ENCODE measurements at regions not wholly inside any gene's neighbourhood (a gene's known extent, or its start where the extent isn't known, plus 50 kb on each side); places are given as distances from the start of the nearest gene placed in this dataset.

GRCh38 chr6:44636561-44637248, 249.2 kb downstream of the CDC5L start:
- POLR2A ChIA-PET, result no interaction called here
- H3K4me1 Mint-ChIP-seq, result no peaks in the 10 kb centered on the region
- H3K9me3 Mint-ChIP-seq, result peaks cover 6% of the 10 kb centered on the region
- H3K27ac Mint-ChIP-seq, result no peak overlapping the region
- no peak overlapping the region for H3K4me3 Mint-ChIP-seq
- peaks cover 8% of the 10 kb centered on the region for H3K27me3 Mint-ChIP-seq
- no peaks in the 10 kb centered on the region for H3K36me3 Mint-ChIP-seq (ENCODE audit: low read depth)
- DNase-seq (no peak), ATAC-seq (ENCODE audit: low read depth) (no peak)
- CTCF ChIA-PET, result no interaction called here
- intact Hi-C loops (cut with micrococcal nuclease), result no loop called here
- TF ChIP-seq CTCF (IDR thresholded peaks at IDR 0.05), result no peak

DNA sequence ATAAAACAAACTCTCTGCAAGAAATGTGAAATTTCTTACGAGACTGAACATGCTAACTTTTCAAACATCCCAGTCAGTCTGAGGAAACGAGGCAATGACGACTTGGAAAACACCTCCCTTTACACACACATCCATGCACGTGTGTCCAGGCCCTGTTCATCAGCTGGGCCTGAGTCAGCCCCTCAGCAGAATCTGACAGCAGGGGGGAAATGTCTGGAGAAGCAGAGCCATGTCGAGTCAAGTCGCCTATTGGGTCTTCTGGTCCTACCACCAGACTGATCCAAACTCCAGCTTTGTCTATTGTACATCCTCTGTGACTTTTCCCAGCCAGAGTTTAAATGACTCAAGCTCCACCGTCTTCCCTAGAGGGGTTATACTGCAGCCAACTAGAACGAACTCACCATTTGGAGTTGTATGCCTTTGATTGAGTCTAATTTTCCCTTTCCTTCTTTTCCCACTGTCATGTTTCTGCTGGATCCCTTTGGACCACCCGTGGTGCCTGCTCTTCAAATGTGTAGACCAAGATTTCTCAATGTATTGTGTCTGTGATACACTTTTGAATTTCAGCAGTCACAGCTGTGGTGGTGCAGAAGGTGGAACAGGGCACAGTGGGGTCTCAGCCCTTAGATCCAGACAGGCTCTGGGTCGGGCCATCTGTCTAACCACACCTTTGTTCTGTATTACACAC, 254.0 kb downstream of the CDC5L start:
- intact Hi-C loops (cut with micrococcal nuclease), result no loop called here
- Mint-ChIP-seq H3K4me3 (no peak overlapping the region), H3K27me3 (peaks cover under 1% of the 10 kb centered on the region), H3K36me3 (ENCODE audit: low read depth) (no peaks in the 10 kb centered on the region), H3K27ac (no peak overlapping the region), H3K4me1 (no peaks in the 10 kb centered on the region), H3K9me3 (peaks cover 6% of the 10 kb centered on the region)
- no peak for TF ChIP-seq CTCF (IDR thresholded peaks at IDR 0.05)
- POLR2A ChIA-PET, result no interaction called here
- DNase-seq (no peak), ATAC-seq (ENCODE audit: low read depth) (no peak)
- CTCF ChIA-PET, result no interaction called here

DNA sequence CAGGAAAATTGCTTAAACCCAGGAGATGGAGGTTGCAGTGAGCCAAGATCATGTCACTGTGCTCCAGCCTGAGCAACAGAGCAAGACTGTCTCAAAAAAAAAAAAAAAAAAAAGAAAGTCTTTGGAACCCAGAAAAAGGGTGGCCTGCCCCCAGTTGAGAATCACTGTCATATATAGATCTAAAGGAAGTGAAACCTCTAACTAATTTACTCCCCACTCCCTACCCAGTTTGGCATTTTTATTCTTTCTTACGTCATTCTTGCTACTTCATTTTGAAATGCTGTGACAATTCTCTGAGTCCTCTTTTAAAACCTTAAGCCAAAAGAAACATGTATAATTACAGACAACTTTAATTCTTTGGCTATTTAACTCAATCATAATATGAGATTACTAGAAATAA, 254.8 kb downstream of the CDC5L start:
- intact Hi-C loops (cut with micrococcal nuclease), result no loop called here
- ATAC-seq (ENCODE audit: low read depth) (no peak), DNase-seq (no peak)
- no peak for TF ChIP-seq CTCF (IDR thresholded peaks at IDR 0.05)
- Mint-ChIP-seq H3K9me3 (peaks cover 6% of the 10 kb centered on the region), H3K4me1 (no peaks in the 10 kb centered on the region), H3K36me3 (ENCODE audit: low read depth) (no peaks in the 10 kb centered on the region), H3K27ac (no peak overlapping the region), H3K4me3 (no peak overlapping the region), H3K27me3 (peaks cover 3% of the 10 kb centered on the region)
- POLR2A ChIA-PET, result no interaction called here
- CTCF ChIA-PET, result no interaction called here

GRCh38 chr6:44642870-44643522, 255.5 kb downstream of the CDC5L start:
- CTCF ChIA-PET, result no interaction called here
- H3K4me3 Mint-ChIP-seq, result no peak overlapping the region
- no peaks in the 10 kb centered on the region for H3K36me3 Mint-ChIP-seq (ENCODE audit: low read depth)
- peaks cover 2% of the 10 kb centered on the region for H3K9me3 Mint-ChIP-seq
- H3K27me3 Mint-ChIP-seq, result peaks cover 4% of the 10 kb centered on the region
- no peak for TF ChIP-seq CTCF (IDR thresholded peaks at IDR 0.05)
- intact Hi-C loops (cut with micrococcal nuclease), result no loop called here
- no peaks in the 10 kb centered on the region for H3K4me1 Mint-ChIP-seq
- no peak for DNase-seq
- POLR2A ChIA-PET, result no interaction called here
- H3K27ac Mint-ChIP-seq, result no peak overlapping the region
- no peak for ATAC-seq (ENCODE audit: low read depth)

GRCh38 chr6:44645276-44645675, 257.8 kb downstream of the CDC5L start:
- TF ChIP-seq CTCF (IDR thresholded peaks at IDR 0.05), result no peak
- Mint-ChIP-seq H3K27me3 (peaks cover 6% of the 10 kb centered on the region), H3K4me3 (no peak overlapping the region), H3K27ac (no peak overlapping the region), H3K36me3 (ENCODE audit: low read depth) (no peaks in the 10 kb centered on the region), H3K4me1 (no peaks in the 10 kb centered on the region), H3K9me3 (no peaks in the 10 kb centered on the region)
- POLR2A ChIA-PET, result interaction anchor here (0.6 kb wide), 1 partner anchor 15 kb away, joined by 3 read pairs; no protein-coding TSS in a partner anchor
- DNase-seq, result no peak
- CTCF ChIA-PET, result no interaction called here
- ATAC-seq (ENCODE audit: low read depth), result no peak
- intact Hi-C loops (cut with micrococcal nuclease), result no loop called here
